HepG2 (cell line): ENCODE measurements at regions not wholly inside any gene's neighbourhood (a gene's known extent, or its start where the extent isn't known, plus 50 kb on each side); places are given as distances from the start of the nearest gene placed in this dataset.

Experiments used
- ATAC-seq: fragments of 200-7000 bp; cut with Tn5 transposase; 3 replicates; pipeline ENCODE4 v1.9.1; 2020; ENCODE audit warnings: mild to moderate bottlenecking, moderate library complexity
- BruUV-seq: library from RNA; stranded (reverse); fragments of 400-500 nt; replicated peaks from 2 replicates; lab custom pipeline; 2021; lab: Mats Ljungman, UMichigan
- CTCF ChIA-PET: fragments of 300-600 bp; formaldehyde crosslinking; extraction: SDS; loops from one replicate; lab custom pipeline; 2021; ENCODE audit warnings: low total read pairs, inconsistent platforms, low intra/inter-chr PET ratio; lab: Yijun Ruan, JAX
- POLR2A ChIA-PET: fragments of 350-600 bp; sonication (Branson Sonifier 250); formaldehyde crosslinking; loops from one replicate; lab custom pipeline; 2020; ENCODE audit warnings: antibody characterized with exemption, inconsistent platforms; lab: Yijun Ruan, JAX
- DNase-seq: peaks from one replicate; pipeline ENCODE4 v3.0.0-alpha.2; 2015; ENCODE audit warnings: low spot score
- FAIRE-seq: peaks from 3 replicates; lab custom pipeline; 2011; peaks lifted over from hg19 to GRCh38; lab: Jason Lieb, UNC
- H2AFZ ChIP-seq: one replicate; pipeline ENCODE4 v1.6.1; 2011; ENCODE audit warnings: low read length, inconsistent platforms
- H3K27ac ChIP-seq: fragments of 300-600 bp; 3 replicates; pipeline ENCODE4 v1.8.0; 2011; ENCODE audit warnings: mixed run types, mild to moderate bottlenecking, mixed read lengths, low read length, inconsistent platforms; ENCODE audit not compliant: insufficient read depth; ENCODE audit errors: extremely low read length
- H3K27me3 ChIP-seq, 2 experiments: fragments of 200-600 bp in 1 of 2; 2 replicates in 1 of 2; 3 replicates in 1 of 2; pipeline versions ENCODE4 v1.6.0 to v1.8.0; 2011; ENCODE audit warnings: low read length in 2 of 2, mild to moderate bottlenecking in 2 of 2, moderate library complexity in 2 of 2, inconsistent platforms in 1 of 2; ENCODE audit not compliant: insufficient read depth in 2 of 2, control insufficient read depth in 1 of 2
- H3K36me3 ChIP-seq, 2 experiments: fragments of 200-600 bp in 1 of 2; replicated peaks in 1 of 2; 2 replicates in 1 of 2; 3 replicates in 1 of 2; pipeline versions ENCODE4 v1.5.1 to v1.8.0; 2011; ENCODE audit warnings: low read length in 2 of 2, inconsistent platforms in 1 of 2; ENCODE audit not compliant: insufficient read depth in 2 of 2, control insufficient read depth in 1 of 2
- H3K4me1 ChIP-seq: 2 replicates; pipeline ENCODE4 v1.5.1; 2012; ENCODE audit warnings: low read length, inconsistent platforms; ENCODE audit not compliant: insufficient read depth
- H3K4me2 ChIP-seq: 2 replicates; pipeline ENCODE4 v1.6.0; 2011; ENCODE audit warnings: low read depth, low read length, inconsistent platforms
- H3K4me3 ChIP-seq, 3 experiments: fragments of 200-600 bp in 1 of 3; sonication (generic), shearing (Covaris generic) in 1 of 3; replicated peaks in 1 of 3; 2 replicates each; pipeline ENCODE4 v1.5.1; 2011 to 2016; ENCODE audit warnings: low read length in 3 of 3, inconsistent platforms in 2 of 3, low read depth in 2 of 3, mild to moderate bottlenecking in 2 of 3, control low read depth in 1 of 3, mixed read lengths in 1 of 3; ENCODE audit not compliant: insufficient read depth in 1 of 3
- H3K79me2 ChIP-seq: one replicate; pipeline ENCODE4 v1.6.1; 2011; ENCODE audit warnings: low read length, inconsistent platforms; ENCODE audit not compliant: insufficient read depth
- H3K9ac ChIP-seq: 2 replicates; pipeline ENCODE4 v1.6.0; 2011; ENCODE audit warnings: mild to moderate bottlenecking, low read depth, low read length, inconsistent platforms; ENCODE audit not compliant: insufficient read depth
- H3K9me3 ChIP-seq: 2 replicates; pipeline ENCODE4 v1.5.1; 2012; ENCODE audit warnings: mild to moderate bottlenecking, low read length
- H4K20me1 ChIP-seq: 2 replicates; pipeline ENCODE4 v1.6.0; 2011; ENCODE audit warnings: inconsistent platforms, mild to moderate bottlenecking, low read length, moderate library complexity; ENCODE audit not compliant: insufficient read depth
- ETV5 ChIP-seq: IDR thresholded peaks from 2 replicates; pipeline ENCODE4 v1.6.1; 2018; ENCODE audit warnings: missing biosample characterization, missing genetic modification reagents, inconsistent platforms, borderline replicate concordance
- MAFG ChIP-seq: sonication (generic); formaldehyde crosslinking; IDR thresholded peaks from 2 replicates; pipeline ENCODE4 v1.5.1; 2020; ENCODE audit warnings: mild to moderate bottlenecking, missing genetic modification reagents
- MAFK ChIP-seq, 2 experiments: IDR thresholded peaks in 1 of 2; conservative IDR thresholded peaks in 1 of 2; 2 replicates each; pipeline ENCODE4 v1.6.1; 2011; ENCODE audit warnings: improper control_type of control experiment in 2 of 2, low read length in 2 of 2
- ZNF839 ChIP-seq: sonication (generic); formaldehyde crosslinking; IDR thresholded peaks from 2 replicates; pipeline ENCODE4 v1.4.0; 2020; ENCODE audit warnings: missing genetic modification reagents, mild to moderate bottlenecking, borderline replicate concordance
- WGBS: methylation state at CpG from one replicate; pipeline ENCODE4 v1.1.6; 2017; ENCODE audit warnings: low lambda C conversion rate; 5-methylcytosine and 5-hydroxymethylcytosine counted together
- in situ Hi-C: cut with HindIII; loops from 2 replicates; pipeline ENCODE4 v1.10.0; 2017; ENCODE audit warnings: low pct_unique_long_range_greater_than_20kb; ENCODE audit not compliant: extremely low pct_ligation_motif_present
- intact Hi-C: fragments of 100-400 bp; cut with micrococcal nuclease; formaldehyde crosslinking; loops from one replicate; pipeline ENCODE4 v1.10.0; 2022; ENCODE audit not compliant: unreplicated experiment

DNA sequence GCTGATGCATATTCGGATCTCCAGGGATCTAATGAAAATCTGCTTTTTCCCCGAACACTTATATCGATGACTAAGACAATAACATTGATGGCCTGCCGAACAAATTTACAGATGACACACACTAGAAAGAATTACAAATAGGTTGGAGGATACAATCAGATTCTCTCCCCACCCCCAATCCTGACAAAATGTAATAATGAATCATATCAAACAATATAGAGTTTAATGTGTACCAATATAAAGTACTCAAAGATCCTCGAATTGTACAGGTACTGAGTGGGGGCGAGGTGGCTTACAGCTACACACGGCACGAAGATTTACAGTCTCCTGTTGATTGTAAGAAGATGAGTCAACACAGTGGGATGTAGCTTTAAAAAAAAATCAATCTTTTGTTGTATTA is 182.7 kb upstream of the MKLN1 start:
- BruUV-seq = no TSS peak
- in situ Hi-C loops = no loop called here
- Histone ChIP-seq H2AFZ (no peak overlapping the region), H3K4me3 (no peak overlapping the region), H4K20me1 (no peaks in the 10 kb centered on the region), H3K9me3 (0 out of 2 replicates have a peak, but pooled peaks cover 5% of the 10 kb centered on the region), H3K79me2 (no peaks in the 10 kb centered on the region), H3K4me2 (no peak overlapping the region), H3K36me3 (no peaks in the 10 kb centered on the region), H3K27me3 (no peaks in the 10 kb centered on the region), H3K9ac (no peak overlapping the region), H3K4me1 (peaks cover 7% of the 10 kb centered on the region; the same call in 1 of the 2 replicates), H3K27ac (no peak overlapping the region)
- POLR2A ChIA-PET = no interaction called here
- 35% methylated on average over 8 of the region's 8 CpGs for WGBS
- ATAC-seq (no peak), DNase-seq (no peak), FAIRE-seq (no peak)
- TF ChIP-seq MAFG (CRISPR knock-in tag) (no peak), MAFK (conservative IDR thresholded peaks at IDR 0.05 in 1 of 2, IDR thresholded peaks at IDR 0.05 in 1 of 2; ENCODE audit: low read length in 2 of 2) (0 out of 4 replicates have a peak, but pooled peaks of 1 of the 2 experiments have one; percentile 8)
- intact Hi-C loops = no loop called here
- CTCF ChIA-PET = no interaction called here

DNA sequence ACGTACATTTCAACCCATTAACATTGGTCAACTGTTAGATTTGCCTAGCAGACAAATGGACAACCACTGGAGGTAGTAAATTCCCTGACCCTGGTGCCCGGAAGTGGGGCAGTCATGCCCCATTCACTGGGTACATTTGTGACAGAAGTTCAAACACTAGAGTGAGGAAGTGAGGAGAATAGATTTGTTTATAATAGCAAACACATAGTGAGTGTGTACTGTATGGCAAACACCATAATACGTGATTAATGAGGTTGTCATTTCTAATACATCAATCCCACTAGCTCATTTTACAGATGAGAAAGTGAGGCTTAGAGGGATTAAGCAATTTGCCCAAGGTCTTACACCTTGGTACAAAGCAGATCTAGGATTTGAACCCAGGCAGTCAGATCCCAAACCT is 181.9 kb upstream of the MKLN1 start:
- in situ Hi-C loops = no loop called here
- TF ChIP-seq ZNF839 (CRISPR knock-in tag) (no peak), ETV5 (peak; percentile 27; the same call in 1 of the 2 replicates)
- TF ChIP-seq, all 625 proteins: peak for 1
- ATAC-seq = no peak
- no peak for FAIRE-seq
- Histone ChIP-seq H3K9me3 (0 out of 2 replicates have a peak, but pooled peaks cover 5% of the 10 kb centered on the region), H3K36me3 (no peaks in the 10 kb centered on the region), H3K4me3 (no peak overlapping the region), H3K27ac (no peak overlapping the region), H3K9ac (no peak overlapping the region), H4K20me1 (no peaks in the 10 kb centered on the region), H3K4me2 (no peak overlapping the region), H3K27me3 (no peaks in the 10 kb centered on the region), H3K79me2 (no peaks in the 10 kb centered on the region), H2AFZ (no peak overlapping the region), H3K4me1 (peaks cover 7% of the 10 kb centered on the region; the same call in 1 of the 2 replicates)
- intact Hi-C loops = no loop called here
- 14% methylated on average over 3 of the region's 3 CpGs for WGBS
- ChIA-PET CTCF (no interaction called here), POLR2A (no interaction called here)
- DNase-seq = no peak
- BruUV-seq = no TSS peak
